ENCODE measurements at regions not wholly inside any gene's neighbourhood (a gene's known extent, or its start where the extent isn't known, plus 50 kb on each side); places are given as distances from the start of the nearest gene placed in this dataset.

- WGBS (ENCODE audit: insufficient coverage, low coverage, missing lambda C conversion rate), result 9% methylated on average over 5 of the region's 9 CpGs
- H3K4me3 ChIP-seq, result no peak overlapping the region
- POLR2A ChIA-PET, result no interaction called here
- H3K9ac ChIP-seq (ENCODE audit: insufficient read depth in 1 of 2, low read depth in 2 of 2, low read length in 2 of 2), result no peak overlapping the region
- H3K4me1 ChIP-seq (replicated peaks in 1 of 2; ENCODE audit: control insufficient read depth in 2 of 2, insufficient read depth in 2 of 2, low read length in 2 of 2), result peaks cover 0 to 5% of the 10 kb centered on the region in 2 experiments; a peak in 2 of 5 replicates
- H2AFZ ChIP-seq (ENCODE audit: low read depth, low read length), result no peak overlapping the region
- H3K79me2 ChIP-seq (ENCODE audit: control insufficient read depth, insufficient read depth, low read length), result no peaks in the 10 kb centered on the region
- intact Hi-C loops (cut with micrococcal nuclease) (no loop called here), in situ Hi-C loops (cut with MboI) (no loop called here)
- no peaks in the 10 kb centered on the region for H3K9me3 ChIP-seq (replicated peaks; ENCODE audit: control insufficient read depth, insufficient read depth, low read depth, low read length)
- CTCF ChIA-PET (ENCODE audit: low intra/inter-chr PET ratio), result interaction anchor here (0.6 kb wide), 1 partner anchor 103 kb away, joined by 3 read pairs; no protein-coding TSS in a partner anchor
- H4K20me1 ChIP-seq (replicated peaks; ENCODE audit: control insufficient read depth, insufficient read depth, low read length), result peaks cover 5% of the 10 kb centered on the region; the same call in 1 of the 2 replicates
- no peak for FAIRE-seq
- no TSS peak for BruUV-seq (replicated peaks)
- H3K4me2 ChIP-seq (ENCODE audit: insufficient read depth, low read length), result no peak overlapping the region
- DNase-seq (ENCODE audit: extremely low read depth in 1 of 4, low spot score in 3 of 4), result no peak
- no peak for ATAC-seq
- H3K9me1 ChIP-seq (ENCODE audit: control insufficient read depth, insufficient read depth, low read length), result no peaks in the 10 kb centered on the region
- no peak overlapping the region for H3K27ac ChIP-seq (ENCODE audit: extremely low read depth, low read depth, low read length)
- TF ChIP-seq E2F1 (CRISPR knock-in tag; IDR thresholded peaks at IDR 0.05) (no peak), FOXJ3 (CRISPR knock-in tag; IDR thresholded peaks at IDR 0.05) (no peak), THAP7 (CRISPR knock-in tag; IDR thresholded peaks at IDR 0.05) (no peak), IFI16 (CRISPR knock-in tag; IDR thresholded peaks at IDR 0.05) (no peak)
- peaks cover 8 to 53% of the 10 kb centered on the region in 2 experiments; a peak in 4 of 5 replicates for H3K27me3 ChIP-seq (ENCODE audit: control insufficient read depth in 2 of 2, insufficient read depth in 2 of 2, low read length in 2 of 2)
- no peaks in the 10 kb centered on the region for H3K36me3 ChIP-seq (ENCODE audit: control insufficient read depth, insufficient read depth, low read length)
Measured at GRCh38 chr9:135188681-135189151, 101.2 kb downstream of the OLFM1 start.

Data from K562 (cell line).